BJ (cell line): ENCODE measurements at regions not wholly inside any gene's neighbourhood (a gene's known extent, or its start where the extent isn't known, plus 50 kb on each side); places are given as distances from the start of the nearest gene placed in this dataset.

Source experiments
- CTCF ChIA-PET: fragments of 350-600 bp; formaldehyde crosslinking; extraction: SDS; loops from one replicate; lab custom pipeline; 2021; ENCODE audit warnings: antibody characterized with exemption, inconsistent platforms; lab: Yijun Ruan, JAX
- POLR2A ChIA-PET: fragments of 300-600 bp; sonication (Branson Sonifier 250); formaldehyde crosslinking; extraction: SDS; loops from one replicate; lab custom pipeline; 2021; ENCODE audit warnings: antibody characterized with exemption; lab: Charles Lee
- DNase-seq: peaks from one replicate; pipeline ENCODE4 v3.0.0-alpha.2; 2011; ENCODE audit warnings: low read depth
- H3K27me3 ChIP-seq: 2 replicates; pipeline ENCODE4 v1.6.0; 2011; ENCODE audit warnings: low read length; ENCODE audit not compliant: control insufficient read depth, insufficient read depth
- H3K36me3 ChIP-seq: 2 replicates; pipeline ENCODE4 v1.5.1; 2011; ENCODE audit warnings: low read length; ENCODE audit not compliant: control insufficient read depth, insufficient read depth
- H3K4me3 ChIP-seq: 2 replicates; pipeline ENCODE4 v1.5.1; 2011; ENCODE audit warnings: low read depth, mild to moderate bottlenecking, control low read depth, low read length
- TF ChIP-seq, protein P1 (sequence below): IDR thresholded peaks from 2 replicates; pipeline ENCODE4 v1.5.1; 2011; ENCODE audit warnings: low read depth, mild to moderate bottlenecking, control low read depth, inconsistent platforms, low read length, moderate library complexity; ENCODE audit not compliant: insufficient read depth

- Histone ChIP-seq H3K27me3 (no peaks in the 10 kb centered on the region), H3K36me3 (no peaks in the 10 kb centered on the region), H3K4me3 (no peak overlapping the region)
- DNase-seq = no peak
- ChIA-PET POLR2A (no interaction called here), CTCF (no interaction called here)
- TF ChIP-seq, protein P1, sequence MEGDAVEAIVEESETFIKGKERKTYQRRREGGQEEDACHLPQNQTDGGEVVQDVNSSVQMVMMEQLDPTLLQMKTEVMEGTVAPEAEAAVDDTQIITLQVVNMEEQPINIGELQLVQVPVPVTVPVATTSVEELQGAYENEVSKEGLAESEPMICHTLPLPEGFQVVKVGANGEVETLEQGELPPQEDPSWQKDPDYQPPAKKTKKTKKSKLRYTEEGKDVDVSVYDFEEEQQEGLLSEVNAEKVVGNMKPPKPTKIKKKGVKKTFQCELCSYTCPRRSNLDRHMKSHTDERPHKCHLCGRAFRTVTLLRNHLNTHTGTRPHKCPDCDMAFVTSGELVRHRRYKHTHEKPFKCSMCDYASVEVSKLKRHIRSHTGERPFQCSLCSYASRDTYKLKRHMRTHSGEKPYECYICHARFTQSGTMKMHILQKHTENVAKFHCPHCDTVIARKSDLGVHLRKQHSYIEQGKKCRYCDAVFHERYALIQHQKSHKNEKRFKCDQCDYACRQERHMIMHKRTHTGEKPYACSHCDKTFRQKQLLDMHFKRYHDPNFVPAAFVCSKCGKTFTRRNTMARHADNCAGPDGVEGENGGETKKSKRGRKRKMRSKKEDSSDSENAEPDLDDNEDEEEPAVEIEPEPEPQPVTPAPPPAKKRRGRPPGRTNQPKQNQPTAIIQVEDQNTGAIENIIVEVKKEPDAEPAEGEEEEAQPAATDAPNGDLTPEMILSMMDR = no peak
Observed at GRCh38 chr3:135645541-135645940, 320.0 kb upstream of the PPP2R3A start.

- ChIA-PET POLR2A (no interaction called here), CTCF (no interaction called here)
- DNase-seq = no peak
- Histone ChIP-seq H3K27me3 (no peaks in the 10 kb centered on the region), H3K4me3 (no peak overlapping the region), H3K36me3 (no peaks in the 10 kb centered on the region)
- TF ChIP-seq, protein P1 = no peak
Observed at GRCh38 chr3:135646873-135647272, 318.7 kb upstream of the PPP2R3A start.

GRCh38 chr3:135649361-135649760, 316.2 kb upstream of the PPP2R3A start:
- POLR2A ChIA-PET = no interaction called here
- TF ChIP-seq, protein P1 = no peak
- DNase-seq = no peak
- Histone ChIP-seq H3K4me3 (no peak overlapping the region), H3K36me3 (no peaks in the 10 kb centered on the region), H3K27me3 (no peaks in the 10 kb centered on the region)
- CTCF ChIA-PET = no interaction called here

- no peaks in the 10 kb centered on the region for H3K36me3 ChIP-seq
- TF ChIP-seq, protein P1 = no peak
- ChIA-PET POLR2A (no interaction called here), CTCF (no interaction called here)
- no peak for DNase-seq
- no peak overlapping the region for H3K4me3 ChIP-seq
- no peaks in the 10 kb centered on the region for H3K27me3 ChIP-seq
Observed at GRCh38 chr3:135650309-135650708, 315.2 kb upstream of the PPP2R3A start.

DNA sequence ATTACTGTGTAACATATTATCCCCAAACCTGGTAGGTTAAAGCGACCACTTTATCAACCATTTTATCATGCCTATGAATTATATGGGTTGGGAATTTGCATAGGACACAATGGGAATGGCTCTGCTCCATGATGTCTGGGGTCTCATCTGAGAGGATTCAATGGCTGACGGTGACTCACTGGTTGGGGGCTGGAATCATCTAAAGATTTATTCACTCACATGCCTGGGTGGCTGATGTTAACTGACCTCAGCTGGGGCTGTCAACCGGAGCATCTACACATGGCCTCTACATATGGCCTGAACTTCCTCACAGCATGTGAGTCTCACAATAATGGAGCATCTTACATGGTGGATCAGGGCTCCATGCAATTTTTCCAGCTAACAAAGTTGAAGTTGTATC, 313.1 kb upstream of the PPP2R3A start:
- Histone ChIP-seq H3K36me3 (no peaks in the 10 kb centered on the region), H3K27me3 (no peaks in the 10 kb centered on the region), H3K4me3 (no peak overlapping the region)
- no peak for DNase-seq
- POLR2A ChIA-PET = no interaction called here
- TF ChIP-seq, protein P1 = no peak
- CTCF ChIA-PET = no interaction called here
